ENCODE measurements at regions not wholly inside any gene's neighbourhood (a gene's known extent, or its start where the extent isn't known, plus 50 kb on each side); places are given as distances from the start of the nearest gene placed in this dataset.

DNA sequence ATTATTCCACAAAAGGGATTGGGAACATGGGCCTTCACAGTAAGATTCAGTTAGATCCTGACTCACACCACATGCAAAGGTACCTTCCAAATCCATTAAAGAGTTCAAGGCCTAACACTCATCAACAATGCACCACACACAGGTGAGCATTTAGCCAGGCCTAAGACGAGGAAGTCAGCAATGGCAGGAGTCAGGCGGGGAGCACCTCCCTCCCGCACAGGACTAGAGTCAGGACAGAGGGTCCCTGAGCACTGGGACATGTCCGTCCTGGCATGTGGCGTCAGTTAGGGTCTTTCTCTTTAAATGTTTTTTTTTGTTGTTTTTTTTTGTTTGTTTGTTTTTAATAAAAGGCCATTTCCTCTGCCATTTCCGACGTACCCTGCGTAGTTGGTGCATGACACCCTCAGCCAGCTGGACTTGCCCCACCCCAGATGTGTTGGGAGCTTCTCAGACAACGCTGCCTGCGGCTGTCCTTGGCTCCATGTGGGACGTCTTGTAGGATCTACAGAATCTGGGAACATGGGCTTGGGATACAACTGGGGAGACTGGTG is 1458.6 kb downstream of the BRD1 start:
- DNase-seq = no peak

DNA sequence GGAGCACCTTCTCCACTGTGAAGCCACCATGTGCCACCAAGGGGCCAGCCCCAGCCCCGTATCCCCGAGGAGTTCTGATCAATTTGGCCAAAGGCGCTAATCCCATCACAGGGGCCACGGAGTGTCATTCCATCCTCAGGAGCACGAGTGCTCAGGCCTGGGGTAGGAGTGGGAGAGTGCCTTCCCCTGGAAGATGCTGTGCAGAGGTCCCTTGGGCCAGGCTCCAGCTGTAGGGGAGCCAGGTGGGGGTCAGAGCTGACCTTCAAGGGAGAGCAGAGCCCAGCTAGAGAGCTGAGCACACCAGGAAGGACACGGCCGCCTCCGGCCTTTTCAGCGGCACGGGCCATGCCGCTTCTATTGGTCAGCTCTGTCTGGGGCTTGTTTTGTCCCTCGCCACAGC is 1459.9 kb downstream of the BRD1 start:
- DNase-seq = no peak

DNA sequence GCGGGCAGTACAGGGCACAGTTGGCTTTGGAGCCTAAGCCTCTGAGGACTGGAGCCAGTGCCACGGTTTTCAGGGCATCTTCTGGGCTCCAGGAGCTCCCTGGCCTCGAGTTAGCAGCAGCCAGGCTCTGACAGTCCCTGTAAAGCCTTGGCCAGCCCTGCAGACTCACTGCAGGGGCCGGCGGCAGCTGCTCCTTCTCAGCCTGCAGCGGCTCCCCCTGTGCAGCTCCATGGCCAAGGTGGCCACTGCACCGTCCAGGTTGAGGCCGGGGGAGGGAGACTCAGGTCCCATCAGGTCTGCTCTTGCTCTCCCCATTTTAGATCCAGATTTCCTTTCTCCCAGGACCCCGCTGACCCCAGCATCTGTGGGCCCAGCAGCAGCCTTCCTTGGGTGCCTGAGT is 1461.1 kb downstream of the BRD1 start:
- DNase-seq = no peak

DNA sequence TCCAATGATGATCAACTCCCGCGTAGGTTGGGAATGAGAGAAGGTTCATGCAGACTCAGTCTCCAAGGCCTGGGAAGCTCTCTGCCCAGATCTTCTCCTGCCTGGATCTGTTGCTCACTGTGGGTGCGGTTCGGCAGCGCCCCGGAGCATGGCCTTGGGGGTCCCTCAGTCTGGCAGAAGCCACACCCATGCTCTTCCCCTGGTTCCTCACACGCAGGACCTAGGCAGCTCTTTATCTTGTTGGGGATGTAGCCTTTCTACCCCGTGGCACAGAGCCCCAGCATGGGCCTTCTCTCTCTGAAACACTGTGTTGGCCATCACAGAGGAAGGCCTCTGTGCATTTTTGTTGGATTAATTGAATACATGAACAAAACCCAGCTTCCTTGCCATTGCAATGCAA is 1461.6 kb downstream of the BRD1 start:
- DNase-seq = no peak

DNA sequence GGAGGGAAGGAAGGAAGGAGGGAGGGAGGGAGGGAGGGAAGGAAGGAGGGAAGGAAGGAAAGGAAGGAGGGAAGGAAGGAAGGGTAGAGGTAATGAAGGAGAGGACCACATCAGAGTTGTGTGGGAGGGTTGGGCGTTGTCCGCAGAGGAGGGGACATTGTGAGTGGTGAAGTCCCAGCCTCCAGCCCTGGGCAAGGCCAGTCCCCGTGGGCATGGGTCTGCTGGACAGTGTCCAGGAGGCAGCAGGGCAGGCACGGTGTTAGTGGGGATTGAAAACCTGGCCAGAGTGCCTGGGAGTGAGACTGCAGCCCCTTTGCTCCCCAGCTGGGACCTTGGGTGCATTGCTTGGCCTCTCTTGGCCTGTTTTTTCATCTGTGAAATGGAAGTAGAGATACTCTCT is 1462.3 kb downstream of the BRD1 start:
- DNase-seq = no peak

DNA sequence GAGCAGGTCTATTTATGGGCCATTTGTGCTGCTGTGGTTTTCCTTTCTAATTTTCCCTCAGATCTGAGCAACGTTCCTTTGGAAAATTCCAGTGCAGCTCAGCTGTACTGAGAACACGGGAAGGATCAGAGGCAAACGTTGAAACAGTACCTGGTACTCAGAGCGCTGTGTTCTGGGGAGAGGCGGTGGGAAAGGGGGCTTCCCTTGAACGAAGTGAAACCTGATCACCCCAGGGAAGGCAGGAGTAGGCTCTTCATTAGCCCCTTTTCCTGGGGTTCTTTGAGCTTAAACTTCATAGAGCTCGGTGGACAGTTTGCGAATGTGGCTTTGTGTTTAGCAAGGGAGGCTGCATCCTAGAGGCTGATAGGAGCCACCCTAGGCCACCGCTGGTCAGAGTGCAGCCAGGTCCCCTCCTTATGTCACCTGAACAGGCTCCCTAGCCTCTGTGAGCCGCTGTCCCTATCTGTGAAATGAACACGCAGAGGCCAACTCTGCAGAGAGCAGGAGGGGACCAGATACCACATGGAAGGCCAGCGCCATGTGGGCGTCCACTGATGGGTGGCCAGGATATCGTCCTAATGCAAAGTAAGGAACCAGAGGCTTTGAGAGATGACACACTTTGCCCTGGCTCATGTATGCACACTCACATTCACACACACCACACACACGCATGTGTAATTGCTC is 1464.8 kb downstream of the BRD1 start:
- no peak for DNase-seq

DNA sequence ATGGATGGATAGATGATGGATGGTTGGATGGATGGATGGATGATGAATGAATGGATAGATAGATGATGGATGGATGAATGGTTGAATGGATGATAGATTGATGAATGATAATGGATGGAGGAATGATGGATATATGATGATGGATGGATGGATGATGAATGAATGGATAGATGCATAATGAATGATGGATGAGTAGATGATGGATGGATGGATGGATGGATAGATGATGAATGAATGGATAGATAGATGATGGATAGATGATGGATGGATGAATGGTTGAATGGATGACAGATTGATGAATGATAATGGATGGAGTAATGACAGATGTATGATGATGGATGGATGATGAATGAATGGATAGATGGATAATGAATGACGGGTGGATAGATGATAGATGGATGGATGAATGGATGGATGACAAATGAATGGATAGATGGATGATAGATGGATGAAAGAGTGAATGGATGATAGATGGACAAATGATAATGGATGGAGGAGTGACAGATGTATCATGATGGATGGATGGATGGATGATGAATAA is 1466.5 kb downstream of the BRD1 start:
- DNase-seq = no peak

DNA sequence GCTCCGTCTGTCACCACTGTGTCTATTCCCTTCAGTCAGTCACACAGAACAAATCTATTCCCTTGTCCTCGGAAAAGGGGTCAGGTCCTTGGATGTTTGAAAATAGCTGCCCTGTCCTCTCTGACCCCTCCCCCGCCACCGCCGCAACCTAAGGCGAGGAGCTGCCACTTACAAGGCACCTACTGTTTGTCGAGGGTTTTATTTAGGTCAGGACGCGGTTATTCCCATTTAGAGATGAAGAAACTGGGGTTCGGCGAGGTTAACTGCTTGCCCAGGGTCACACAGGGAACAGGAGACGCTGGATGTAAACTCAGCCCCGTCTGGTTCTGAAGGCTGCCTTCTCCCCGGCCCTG is 1468.1 kb downstream of the BRD1 start:
- DNase-seq = no peak

DNA sequence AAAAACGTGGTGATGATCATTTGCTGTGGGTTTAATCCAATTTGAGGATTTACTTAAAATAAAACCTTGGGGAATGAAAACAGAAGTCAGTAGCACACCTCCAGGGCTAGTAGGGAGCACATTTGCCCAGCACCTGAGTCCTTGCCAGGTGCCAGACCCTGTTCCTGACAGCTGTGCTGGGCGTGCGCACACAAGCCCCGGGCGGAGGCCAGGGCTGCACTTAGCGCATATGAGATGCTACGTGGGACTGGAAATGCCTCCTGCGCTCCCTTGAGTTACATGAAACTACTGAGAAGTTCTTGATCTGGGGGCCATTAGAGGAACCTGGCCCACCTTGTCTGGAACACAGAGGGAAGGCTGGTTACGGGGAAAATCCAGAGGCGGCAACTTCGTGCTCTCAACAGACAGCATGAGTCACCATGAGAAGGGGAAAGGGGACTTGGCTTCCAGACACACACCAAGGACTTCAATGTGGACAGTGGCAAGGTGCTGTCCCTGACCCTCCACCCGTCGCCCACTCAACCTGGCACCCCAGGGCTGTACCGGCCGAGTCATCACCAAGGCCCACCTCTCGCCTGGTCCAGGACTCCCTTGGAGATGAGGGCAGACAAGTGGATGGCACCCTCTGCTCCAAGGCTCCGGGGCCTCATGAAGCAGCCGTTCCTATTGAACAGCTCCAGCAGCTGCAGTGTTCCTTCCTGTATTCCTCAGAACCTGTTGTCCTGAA is 1468.6 kb downstream of the BRD1 start:
- no peak for DNase-seq

DNA sequence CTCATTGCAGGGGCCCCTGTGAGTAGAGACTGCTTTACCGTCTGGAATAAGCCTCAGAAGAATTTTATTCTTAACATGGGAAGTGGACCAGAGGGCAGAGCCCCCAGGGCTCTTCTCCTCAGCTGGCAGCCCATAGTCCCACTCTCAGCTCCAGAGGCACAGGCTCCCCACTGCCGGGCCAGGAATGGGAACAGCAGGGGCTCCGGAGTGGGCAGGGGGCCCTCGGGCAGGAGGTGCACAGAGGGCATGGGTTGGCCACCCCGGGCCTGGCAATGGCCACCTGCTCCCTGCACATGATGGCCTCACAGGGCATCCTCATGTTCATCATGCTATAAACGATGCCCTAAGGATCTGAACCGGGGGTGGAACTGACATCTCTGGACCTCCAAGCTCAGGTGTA is 1469.7 kb downstream of the BRD1 start:
- DNase-seq = no peak

DNA sequence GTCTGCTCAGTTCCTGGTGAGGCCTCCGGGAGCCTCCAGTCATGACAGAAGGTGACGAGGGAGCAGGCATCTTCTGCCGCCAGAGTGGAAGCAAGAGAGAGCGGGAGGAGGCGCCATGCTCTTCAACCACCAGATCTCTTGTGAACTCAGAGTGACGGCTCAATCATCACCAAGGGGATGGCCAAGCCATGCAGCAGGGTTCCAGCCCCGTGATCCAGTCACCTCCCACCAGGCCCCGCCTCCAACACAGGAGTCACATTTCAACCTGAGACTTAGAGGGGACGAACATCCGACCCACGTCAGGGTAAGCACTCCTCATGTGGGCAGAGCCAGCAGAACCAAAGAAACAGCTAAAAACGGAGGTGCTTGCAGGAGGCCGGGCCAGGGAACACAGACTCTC is 1470.5 kb downstream of the BRD1 start:
- no peak for DNase-seq

DNA sequence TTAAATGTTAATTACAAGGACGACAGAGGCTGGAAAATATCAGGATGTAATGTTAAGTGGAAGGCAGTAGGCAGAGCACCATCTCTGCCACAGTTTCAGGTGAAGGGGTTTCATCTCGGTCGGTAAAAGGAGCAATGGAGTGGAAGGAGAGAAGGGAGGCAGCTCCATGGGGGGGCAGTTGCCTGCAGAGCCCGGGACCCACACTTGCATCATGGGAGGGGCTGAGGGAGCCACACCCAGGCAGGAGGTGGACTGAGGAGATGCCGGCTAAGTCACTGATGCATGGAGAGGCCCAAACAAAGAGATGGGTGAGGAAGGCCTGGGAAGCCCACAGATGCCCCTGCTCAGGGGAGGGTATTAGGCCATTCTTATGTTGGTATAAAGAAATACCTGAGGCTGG is 1470.9 kb downstream of the BRD1 start:
- no peak for DNase-seq

DNA sequence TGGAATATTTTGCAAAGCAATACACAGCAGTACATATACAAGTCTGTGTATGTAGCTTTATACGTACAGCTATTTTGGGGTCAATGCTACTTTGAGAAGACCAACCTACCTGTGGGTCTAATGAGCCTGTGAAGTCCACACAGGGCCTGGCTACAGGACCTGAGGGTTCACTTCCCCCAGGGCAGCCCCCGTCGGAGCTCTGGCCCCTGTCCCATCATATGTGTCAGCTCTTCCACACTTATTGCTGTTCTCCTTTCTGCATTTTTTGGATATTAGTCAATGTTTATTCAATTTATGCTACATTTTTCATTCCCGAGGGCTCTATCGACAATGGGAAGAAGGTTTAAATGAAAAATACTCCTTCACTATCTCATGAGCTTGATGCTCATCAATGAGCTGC is 1473.6 kb downstream of the BRD1 start:
- no peak for DNase-seq

DNA sequence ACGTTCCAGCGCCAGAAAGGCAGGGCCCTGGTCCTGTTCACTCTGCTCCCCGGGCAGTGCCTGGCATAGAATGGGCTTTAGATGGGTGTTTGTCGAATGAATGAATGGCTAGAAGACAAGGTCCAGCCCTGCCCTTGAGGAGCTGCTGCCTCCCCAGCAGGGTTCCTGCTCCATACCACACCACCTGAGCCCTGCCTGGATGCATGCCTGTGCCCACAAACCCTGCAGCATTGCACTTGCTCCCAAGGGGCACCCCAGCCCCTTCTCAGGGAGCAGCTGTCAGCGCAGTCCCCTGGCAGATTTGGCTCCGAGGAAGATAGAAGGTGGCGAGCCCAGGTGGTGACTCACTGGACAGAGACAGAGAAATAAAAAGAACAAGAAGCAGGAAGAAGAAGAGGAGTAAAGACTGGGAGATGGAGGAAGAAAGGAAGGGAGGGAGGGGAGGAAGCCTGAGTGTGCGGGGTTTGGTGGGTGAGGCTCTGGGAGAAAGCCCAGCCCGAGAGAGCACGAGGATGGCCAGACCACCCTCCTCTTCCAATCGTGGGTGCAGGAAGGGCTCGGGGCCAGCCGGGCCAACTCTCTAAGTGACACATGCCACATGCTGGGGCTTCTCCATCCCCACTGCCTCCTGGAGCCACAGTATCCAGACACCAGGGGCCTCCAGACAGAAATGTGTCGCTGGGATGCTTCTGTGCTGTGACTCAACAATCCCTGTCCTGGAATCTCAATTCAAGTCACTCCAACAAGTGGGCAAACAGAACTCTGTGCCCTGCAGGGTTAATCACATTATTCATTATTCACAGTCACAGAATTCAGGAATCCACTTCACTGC is 1474.3 kb downstream of the BRD1 start:
- DNase-seq = no peak

DNA sequence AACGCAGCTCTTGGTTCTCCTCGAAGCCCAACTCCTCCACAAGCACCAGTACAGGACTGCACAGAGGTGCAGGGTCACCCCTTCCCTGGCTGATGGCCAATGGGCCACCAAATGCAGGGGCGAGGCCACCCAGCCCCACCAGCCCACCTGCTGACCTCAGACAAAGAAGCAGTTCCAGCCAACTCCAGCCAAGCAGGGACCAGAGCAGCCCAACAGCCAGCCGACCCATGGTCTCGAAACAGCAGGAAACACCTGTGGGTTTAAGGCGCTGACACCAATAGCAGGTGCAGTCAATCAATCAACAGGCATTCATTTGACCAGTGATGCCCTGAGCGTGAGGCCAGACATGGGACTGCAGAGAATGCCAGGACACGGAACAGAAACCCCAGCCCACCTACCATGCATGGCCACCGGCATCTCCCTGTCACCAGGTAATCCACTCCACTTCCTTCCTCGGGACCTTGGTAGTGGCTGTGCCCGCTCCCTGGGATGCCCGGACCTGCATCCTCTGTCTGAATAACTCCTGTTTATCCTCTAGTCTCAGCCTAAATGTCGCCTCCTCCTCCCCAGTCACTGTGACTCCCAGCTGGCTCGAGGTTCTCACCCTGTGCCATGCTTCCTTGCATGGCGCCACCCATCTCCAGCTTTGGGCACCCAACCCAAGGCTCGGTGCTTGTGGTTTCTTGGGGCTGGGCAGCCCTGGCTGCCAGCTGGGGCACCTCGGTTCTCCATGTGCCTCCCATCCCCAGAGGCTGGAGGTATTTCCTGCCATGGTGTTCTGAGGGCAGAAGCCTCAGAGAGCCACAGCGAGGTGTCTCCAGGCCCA is 1475.4 kb downstream of the BRD1 start:
- DNase-seq = no peak

DNA sequence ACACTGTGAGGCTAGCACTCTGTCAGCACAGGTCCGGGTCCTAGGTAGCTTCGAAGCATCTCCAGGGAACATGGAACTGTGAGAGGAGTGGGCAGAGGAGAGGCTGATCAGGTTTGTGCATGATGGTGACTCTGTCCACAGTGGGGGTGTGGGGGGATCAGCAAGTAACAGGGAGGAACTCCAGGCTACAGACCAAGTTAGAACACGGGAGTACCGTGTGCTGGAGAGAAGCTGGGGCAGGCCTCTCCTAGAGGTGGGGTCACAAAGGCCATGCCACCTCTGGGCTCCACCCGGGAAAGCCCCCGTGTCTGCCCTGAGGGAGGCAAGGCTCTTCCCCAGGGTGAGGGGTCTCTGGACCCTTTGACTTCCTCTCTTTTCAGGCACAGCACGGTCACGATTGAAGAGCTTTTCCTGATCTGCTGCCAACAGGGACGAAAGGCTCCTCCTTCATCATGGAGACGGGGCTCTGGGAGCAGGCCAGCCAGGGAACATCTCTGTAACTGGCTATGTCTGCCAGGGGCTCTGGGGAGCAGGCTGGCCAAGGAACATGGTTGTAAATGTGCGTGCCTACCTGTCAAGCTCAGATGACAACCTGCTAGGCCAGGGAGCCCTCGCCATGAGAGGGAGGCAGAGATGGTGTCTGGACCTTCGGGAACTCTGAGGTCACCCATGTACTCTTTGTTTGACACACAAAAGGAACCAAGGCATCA is 1476.1 kb downstream of the BRD1 start:
- no peak for DNase-seq

DNA sequence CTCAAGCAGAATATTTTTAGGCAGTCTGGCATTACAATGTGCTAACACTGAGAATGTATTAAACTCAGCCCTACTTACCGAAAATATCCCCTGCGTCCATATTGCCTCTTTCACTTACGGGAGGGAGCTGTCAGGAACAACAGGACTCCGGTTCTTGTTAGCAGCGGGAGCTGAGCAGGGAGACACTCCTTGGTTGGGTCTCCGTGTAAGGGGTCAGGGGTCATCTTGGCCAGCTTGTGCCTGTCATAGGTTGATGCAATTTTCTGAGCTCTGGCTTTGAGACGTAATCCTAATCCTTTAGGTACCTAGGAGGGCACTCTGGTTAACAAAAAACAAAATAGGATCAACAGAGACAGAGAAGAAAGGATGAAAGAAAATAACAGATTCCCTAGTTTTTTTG is 1477.2 kb downstream of the BRD1 start:
- no peak for DNase-seq

DNA sequence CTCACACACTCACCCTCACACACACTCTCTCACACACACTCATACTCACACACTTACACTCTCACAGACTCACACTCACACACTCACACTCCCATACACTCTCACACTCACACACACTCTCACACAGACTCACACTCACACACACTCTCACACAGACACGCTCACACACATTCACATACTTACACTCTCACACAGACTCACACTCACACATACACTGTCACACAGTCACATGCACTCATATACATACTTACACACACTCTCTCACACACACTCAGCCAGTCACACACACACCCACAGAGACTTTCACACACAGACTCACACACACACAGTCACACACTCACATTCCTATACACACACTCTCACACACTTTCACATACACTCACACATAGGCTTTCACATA is 1478.8 kb downstream of the BRD1 start:
- DNase-seq = no peak

DNA sequence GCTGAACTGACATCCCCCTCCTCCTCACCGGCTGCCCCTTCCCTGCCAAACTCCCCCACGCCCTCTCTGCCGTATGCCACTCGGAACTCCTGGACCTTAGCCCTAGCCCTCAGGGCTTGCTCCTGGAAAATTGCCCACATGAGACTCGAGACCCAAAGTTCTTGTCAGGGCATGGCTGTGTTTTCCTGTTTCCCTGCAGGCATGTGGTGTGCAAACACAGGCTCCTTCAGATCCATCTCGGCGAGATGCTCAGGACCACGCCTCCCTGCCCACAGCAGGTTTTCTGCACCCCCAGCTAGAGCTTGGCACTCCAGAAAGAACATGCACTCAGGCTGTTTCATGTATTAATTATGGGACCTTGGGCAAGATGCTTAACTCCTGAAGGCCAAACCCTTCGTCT is 1480.4 kb downstream of the BRD1 start:
- DNase-seq = no peak

DNA sequence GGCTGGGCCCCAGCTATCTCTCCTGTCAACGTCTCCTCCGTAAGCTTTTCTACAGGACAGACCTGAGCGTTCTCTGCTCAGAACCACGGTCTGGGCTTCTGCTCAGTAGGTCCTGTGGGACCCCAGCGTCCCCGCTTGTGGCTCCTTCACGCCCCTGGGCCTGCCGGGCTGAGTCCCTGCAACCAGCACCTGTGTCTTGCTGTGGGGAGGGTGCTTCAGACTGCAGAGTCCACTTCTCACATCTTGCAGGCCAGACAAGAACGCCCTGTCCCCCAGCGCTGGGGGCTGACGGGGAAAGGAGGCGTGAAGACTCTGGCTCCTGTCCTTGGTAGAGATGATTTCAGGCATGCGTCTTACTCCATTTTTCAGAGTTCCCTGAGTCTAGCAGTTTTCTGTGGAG is 1480.8 kb downstream of the BRD1 start:
- DNase-seq = no peak

DNA sequence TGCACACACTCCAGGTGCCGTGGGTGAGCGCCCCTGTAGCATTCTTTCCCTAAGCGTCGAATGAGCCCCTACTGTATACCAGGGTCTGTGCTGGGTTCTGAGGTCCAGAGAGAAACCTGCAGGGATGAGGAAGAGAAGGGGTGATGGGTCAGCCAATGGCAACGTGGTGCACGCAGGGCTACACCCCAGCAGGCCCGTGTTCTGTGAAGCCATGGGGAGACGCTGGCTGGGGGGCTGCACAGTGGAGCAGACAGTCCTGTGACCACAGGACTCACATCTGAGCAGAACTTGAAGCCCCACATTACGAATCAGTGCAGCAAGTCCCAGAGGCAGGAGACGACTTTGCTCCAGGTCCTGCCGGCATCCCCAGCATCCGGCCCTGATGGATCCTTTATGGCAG is 1481.4 kb downstream of the BRD1 start:
- no peak for DNase-seq

DNA sequence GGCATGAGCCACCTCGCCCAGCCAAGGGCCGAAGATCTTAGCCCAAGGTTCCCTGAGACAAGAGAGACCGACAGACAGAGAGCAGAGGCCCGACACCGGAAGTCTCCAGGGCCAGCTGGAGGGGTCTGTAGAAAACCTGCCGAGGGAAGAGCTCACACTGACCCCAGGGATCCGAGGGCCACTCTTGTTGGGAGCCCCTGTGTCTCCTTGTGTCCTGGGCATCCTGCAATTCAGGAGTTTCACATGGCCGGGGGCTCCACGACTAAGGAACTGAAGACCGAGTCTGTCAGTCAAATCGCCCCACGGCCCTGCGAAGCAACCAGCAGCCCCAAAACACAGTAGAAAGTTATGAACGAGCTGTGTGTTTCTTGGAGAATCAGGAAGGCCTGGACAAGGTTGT is 1482.0 kb downstream of the BRD1 start:
- DNase-seq = no peak

Data from activated CD4-positive, alpha-beta T cell treated with anti-CD3 and anti-CD28 coated beads, Interleukin-2, amount 50 U/mL, for 16 hours (primary cell).